ENCODE measurements at regions not wholly inside any gene's neighbourhood (a gene's known extent, or its start where the extent isn't known, plus 50 kb on each side); places are given as distances from the start of the nearest gene placed in this dataset.

DNA sequence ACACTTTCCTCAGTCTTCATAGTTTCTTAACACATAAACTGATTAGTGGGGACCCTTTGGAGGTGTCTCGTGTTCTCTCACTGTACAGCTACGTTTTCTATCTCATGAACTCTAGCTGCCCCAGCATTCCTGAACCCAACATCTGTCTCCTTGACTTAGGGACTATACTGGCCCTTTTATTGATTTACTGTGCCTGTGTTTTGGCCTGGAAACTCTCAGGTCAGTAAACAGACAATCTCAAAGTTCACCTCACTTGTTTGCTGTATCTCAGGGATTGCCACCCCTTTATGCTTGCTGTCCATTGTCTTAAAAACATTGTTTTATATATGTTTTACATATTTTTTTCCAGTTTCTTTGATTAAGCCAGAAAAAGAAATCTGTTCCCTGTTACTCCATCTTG is 222.8 kb downstream of the FAM170A start:
- no peak for TF ChIP-seq POLR2A (IDR thresholded peaks at IDR 0.05)
- TF ChIP-seq, protein P1, sequence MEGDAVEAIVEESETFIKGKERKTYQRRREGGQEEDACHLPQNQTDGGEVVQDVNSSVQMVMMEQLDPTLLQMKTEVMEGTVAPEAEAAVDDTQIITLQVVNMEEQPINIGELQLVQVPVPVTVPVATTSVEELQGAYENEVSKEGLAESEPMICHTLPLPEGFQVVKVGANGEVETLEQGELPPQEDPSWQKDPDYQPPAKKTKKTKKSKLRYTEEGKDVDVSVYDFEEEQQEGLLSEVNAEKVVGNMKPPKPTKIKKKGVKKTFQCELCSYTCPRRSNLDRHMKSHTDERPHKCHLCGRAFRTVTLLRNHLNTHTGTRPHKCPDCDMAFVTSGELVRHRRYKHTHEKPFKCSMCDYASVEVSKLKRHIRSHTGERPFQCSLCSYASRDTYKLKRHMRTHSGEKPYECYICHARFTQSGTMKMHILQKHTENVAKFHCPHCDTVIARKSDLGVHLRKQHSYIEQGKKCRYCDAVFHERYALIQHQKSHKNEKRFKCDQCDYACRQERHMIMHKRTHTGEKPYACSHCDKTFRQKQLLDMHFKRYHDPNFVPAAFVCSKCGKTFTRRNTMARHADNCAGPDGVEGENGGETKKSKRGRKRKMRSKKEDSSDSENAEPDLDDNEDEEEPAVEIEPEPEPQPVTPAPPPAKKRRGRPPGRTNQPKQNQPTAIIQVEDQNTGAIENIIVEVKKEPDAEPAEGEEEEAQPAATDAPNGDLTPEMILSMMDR (IDR thresholded peaks at IDR 0.05): no peak
- TF ChIP-seq EP300 (IDR thresholded peaks at IDR 0.05): no peak
